Psoas muscle (tissue), 7 donors: ENCODE measurements at regions not wholly inside any gene's neighbourhood (a gene's known extent, or its start where the extent isn't known, plus 50 kb on each side); places are given as distances from the start of the nearest gene placed in this dataset.

Source experiments
- ATAC-seq, 4 donors: fragments of 200-7000 bp; cut with Tn5 transposase; one replicate each; pipeline ENCODE4 v1.9.1; 2020; ENCODE audit warnings: moderate library complexity in 3 of 4, mild to moderate bottlenecking in 2 of 4
- DNase-seq, 2 donors: peaks; one replicate each; pipeline ENCODE4 v3.0.0-alpha.2; 2020
- H3K27ac ChIP-seq: fragments of 200-600 bp; one replicate; pipeline ENCODE4 v1.8.0; 2022
- H3K27me3 ChIP-seq, 3 donors: fragments of 200-600 bp in 1 of 3; one replicate each; pipeline versions ENCODE4 v1.6.1 to v1.8.0; 2013 to 2022; ENCODE audit warnings: low read length in 2 of 3, mild to moderate bottlenecking in 2 of 3, moderate library complexity in 1 of 3; ENCODE audit not compliant: insufficient read depth in 3 of 3
- H3K36me3 ChIP-seq, 2 donors: fragments of 200-600 bp in 1 of 2; one replicate each; pipeline versions ENCODE4 v1.6.1 to v1.8.0; 2013 to 2022; ENCODE audit warnings: low read depth in 1 of 2, mild to moderate bottlenecking in 1 of 2, moderate library complexity in 1 of 2; ENCODE audit not compliant: insufficient read depth in 1 of 2
- H3K4me1 ChIP-seq: fragments of 200-600 bp; one replicate; pipeline ENCODE4 v1.8.0; 2022
- H3K4me3 ChIP-seq: fragments of 200-600 bp; one replicate; pipeline ENCODE4 v1.8.0; 2022; ENCODE audit warnings: mild to moderate bottlenecking
- H3K9me3 ChIP-seq: fragments of 200-600 bp; one replicate; pipeline ENCODE4 v1.8.0; 2022
- WGBS, 3 donors: extraction: QIAGEN DNeasy Blood & Tissue Kit; methylation state at CpG; one replicate each; pipeline versions ENCODE4 v1.1.6 to v1.1.7; 2013; 5-methylcytosine and 5-hydroxymethylcytosine counted together
- intact Hi-C, 2 donors: fragments of 100-400 bp; cut with DNase I; formaldehyde crosslinking; loops; one replicate each; pipeline versions ENCODE4 v1.11.0 to v1.14.2; 2022
- TF ChIP-seq, protein P1 (sequence below): fragments of 200-600 bp; IDR thresholded peaks from one replicate; pipeline ENCODE4 v1.8.0; 2022; ENCODE audit warnings: antibody characterized with exemption
- donor health status: healthy with polysubstance abuse.
- donor health status: DM: no; HTN: no; CAD: no; lungs with moderate emphysema.
- donor health status: Bipolar disorder and iron deficiency.
- donor health status: healthy.
- donor health status: DM: yes; HTN: yes; CAD: no.
- donor health status: DM: no; HTN: no; CAD: no.
- donor health status: DM: yes; HTN: yes; CAD: no.

DNA sequence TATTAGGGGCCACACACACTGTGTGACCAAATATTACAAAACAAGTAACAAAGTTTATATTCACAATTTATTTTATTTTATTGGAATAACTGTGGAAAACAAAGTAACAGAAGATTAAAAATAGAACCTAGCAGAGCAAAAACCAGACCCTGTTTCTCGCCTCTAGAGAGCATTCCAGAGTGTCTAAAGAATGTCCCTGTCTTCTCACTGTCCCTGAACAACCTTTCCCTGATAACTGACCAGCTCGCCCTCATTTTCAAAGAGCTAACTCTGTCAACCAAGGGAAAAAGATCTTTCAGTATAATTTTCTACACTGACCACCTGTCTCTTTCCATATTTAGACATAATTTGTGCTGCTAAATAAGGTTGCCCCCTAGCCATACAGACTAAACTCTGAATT is 646.9 kb downstream of the USP25 start:
- Histone ChIP-seq H3K27me3 (no peaks in the 10 kb centered on the region), H3K4me3 (no peak overlapping the region), H3K36me3 (no peaks in the 10 kb centered on the region), H3K4me1 (peaks cover 29% of the 10 kb centered on the region), H3K27ac (peak overlapping the region; percentile 73), H3K9me3 (no peaks in the 10 kb centered on the region)
- intact Hi-C loops = loop anchor here in 1 of 2 donors (5.0 kb wide), 1 partner anchor 41 kb away; no protein-coding TSS in a partner anchor
- TF ChIP-seq, protein P1, sequence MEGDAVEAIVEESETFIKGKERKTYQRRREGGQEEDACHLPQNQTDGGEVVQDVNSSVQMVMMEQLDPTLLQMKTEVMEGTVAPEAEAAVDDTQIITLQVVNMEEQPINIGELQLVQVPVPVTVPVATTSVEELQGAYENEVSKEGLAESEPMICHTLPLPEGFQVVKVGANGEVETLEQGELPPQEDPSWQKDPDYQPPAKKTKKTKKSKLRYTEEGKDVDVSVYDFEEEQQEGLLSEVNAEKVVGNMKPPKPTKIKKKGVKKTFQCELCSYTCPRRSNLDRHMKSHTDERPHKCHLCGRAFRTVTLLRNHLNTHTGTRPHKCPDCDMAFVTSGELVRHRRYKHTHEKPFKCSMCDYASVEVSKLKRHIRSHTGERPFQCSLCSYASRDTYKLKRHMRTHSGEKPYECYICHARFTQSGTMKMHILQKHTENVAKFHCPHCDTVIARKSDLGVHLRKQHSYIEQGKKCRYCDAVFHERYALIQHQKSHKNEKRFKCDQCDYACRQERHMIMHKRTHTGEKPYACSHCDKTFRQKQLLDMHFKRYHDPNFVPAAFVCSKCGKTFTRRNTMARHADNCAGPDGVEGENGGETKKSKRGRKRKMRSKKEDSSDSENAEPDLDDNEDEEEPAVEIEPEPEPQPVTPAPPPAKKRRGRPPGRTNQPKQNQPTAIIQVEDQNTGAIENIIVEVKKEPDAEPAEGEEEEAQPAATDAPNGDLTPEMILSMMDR = no peak
- DNase-seq (no peak), ATAC-seq (peak; percentile 60 to 75 (median 64))
- 10 to 40% (median 19%) methylated on average over 2 of the region's 2 CpGs for WGBS, 3 donors

DNA sequence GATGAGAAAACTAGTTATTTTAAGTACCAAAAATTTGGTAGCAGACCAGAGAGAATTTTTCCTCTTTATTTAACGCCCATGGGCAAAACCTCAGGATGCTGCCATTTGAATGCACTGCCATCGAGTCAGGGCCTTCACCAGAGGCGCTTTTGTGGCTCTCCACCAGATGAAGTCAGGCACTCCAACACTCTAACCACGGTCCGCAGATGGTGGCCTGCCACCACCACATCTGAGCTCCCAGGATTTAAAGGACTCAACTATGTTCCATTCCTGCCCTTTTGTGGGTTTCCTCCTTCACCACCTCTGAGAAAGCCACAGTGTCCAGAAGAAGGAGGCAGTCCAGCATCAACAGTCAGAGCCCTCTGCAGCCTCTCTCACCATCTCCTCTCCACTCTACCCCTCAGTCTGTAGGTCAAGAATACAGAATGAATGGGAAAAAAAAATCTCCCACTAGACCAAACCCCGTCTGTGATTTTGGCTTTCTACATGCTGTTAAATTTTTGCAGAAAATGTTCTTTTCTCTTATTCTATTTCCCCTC is 647.4 kb downstream of the USP25 start:
- TF ChIP-seq, protein P1 = no peak
- 41 to 62% (median 51%) methylated on average over 6 of the region's 6 CpGs for WGBS, 3 donors
- DNase-seq = no peak

DNA sequence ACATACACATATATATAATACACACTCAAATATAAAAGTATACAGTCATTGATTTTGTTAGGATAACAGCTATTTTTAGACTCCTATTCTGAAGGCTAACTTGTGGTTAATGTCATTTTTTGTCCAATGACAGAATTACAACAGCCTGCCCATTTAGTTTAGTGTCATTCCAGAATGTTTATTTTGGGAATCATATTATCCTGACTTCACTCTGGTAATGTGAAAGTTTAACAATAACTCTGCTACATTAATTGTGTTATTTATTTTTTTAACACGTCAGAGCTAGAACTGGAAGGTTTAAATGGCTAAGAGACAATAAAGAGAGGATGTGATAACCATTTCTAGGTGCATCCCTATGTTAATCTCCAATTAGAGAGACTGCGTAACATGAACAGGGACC is 648.1 kb downstream of the USP25 start:
- 79 to 85% (median 81%) methylated on average over 2 of the region's 2 CpGs for WGBS, 3 donors
- intact Hi-C loops = loop anchor here in 1 of 2 donors (5.0 kb wide), 1 partner anchor 39 kb away; no protein-coding TSS in a partner anchor

More for the DNA sequence above, 647.4 kb downstream of the USP25 start:
- intact Hi-C loops = loop anchor here in 1 of 2 donors (5.0 kb wide), 1 partner anchor 40 kb away; no protein-coding TSS in a partner anchor
- Histone ChIP-seq H3K27me3 (no peaks in the 10 kb centered on the region), H3K9me3 (no peaks in the 10 kb centered on the region), H3K4me1 (peaks cover 29% of the 10 kb centered on the region), H3K4me3 (no peak overlapping the region), H3K27ac (peak overlapping the region; percentile 73), H3K36me3 (no peaks in the 10 kb centered on the region)
- peak; percentile 17 to 49 (median 48) for ATAC-seq

DNA sequence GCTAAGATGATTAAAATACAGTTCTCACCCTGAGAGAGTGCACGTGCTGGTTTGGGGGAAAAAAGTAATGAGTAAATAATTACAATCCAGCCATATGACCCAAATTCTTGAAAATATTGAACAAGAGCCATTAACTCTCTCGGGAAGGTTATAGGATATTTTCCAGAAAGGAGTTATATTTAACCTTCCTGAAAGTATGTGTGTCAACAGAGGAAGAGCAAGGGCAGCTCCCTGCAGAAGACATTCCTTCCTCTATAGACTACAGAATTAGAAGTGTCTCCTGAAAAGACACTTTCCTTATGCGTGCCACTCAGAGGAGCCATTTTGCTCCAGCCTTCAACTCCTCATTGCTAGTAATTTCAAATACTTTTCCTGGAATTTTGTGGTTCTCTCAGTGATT is 648.7 kb downstream of the USP25 start:
- Histone ChIP-seq H3K36me3 (no peaks in the 10 kb centered on the region), H3K4me3 (no peak overlapping the region), H3K27ac (peak overlapping the region; percentile 73), H3K9me3 (no peaks in the 10 kb centered on the region), H3K4me1 (peaks cover 29% of the 10 kb centered on the region), H3K27me3 (no peaks in the 10 kb centered on the region)
- intact Hi-C loops = loop anchor here in 1 of 2 donors (5.0 kb wide), 1 partner anchor 39 kb away; no protein-coding TSS in a partner anchor
- DNase-seq (no peak), ATAC-seq (peak; percentile 43 to 79 (median 60))
- TF ChIP-seq, protein P1 = no peak
- WGBS, 3 donors = 18 to 27% (median 22%) methylated on average over 3 of the region's 3 CpGs

More for the DNA sequence above, 648.1 kb downstream of the USP25 start:
- Histone ChIP-seq H3K36me3 (no peaks in the 10 kb centered on the region), H3K27ac (peak overlapping the region; percentile 73), H3K27me3 (no peaks in the 10 kb centered on the region), H3K4me3 (no peak overlapping the region), H3K9me3 (no peaks in the 10 kb centered on the region), H3K4me1 (peaks cover 29% of the 10 kb centered on the region)
- ATAC-seq (no peak), DNase-seq (no peak)
- TF ChIP-seq, protein P1 = no peak

DNA sequence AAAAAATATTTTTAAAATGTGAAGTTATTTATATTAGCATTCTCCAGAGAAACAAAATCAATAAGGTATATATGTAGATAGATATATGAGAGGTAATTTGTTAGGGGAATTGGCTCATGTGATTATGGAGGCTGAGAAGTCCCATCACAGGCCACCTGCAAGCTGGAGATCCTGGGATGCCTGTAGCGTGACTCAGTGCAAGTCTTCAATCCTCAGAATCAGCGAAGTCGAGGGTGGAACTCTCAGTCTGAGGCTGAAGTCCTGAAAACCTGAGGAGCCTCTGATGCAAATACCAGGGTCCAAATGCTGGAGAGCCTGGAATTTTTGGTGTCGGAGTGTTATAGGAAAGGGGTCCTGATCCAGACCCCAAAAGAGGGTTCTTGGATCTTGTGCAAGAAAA is 658.5 kb downstream of the USP25 start:
- no peak overlapping the region for H3K27ac ChIP-seq
- no peaks in the 10 kb centered on the region for H3K4me1 ChIP-seq
- TF ChIP-seq, protein P1 = no peak
- no peak overlapping the region for H3K4me3 ChIP-seq
- no peaks in the 10 kb centered on the region for H3K9me3 ChIP-seq
- ATAC-seq (no peak), DNase-seq (no peak)
- WGBS, 3 donors = 88 to 97% (median 91%) methylated on average over 4 of the region's 4 CpGs
- intact Hi-C loops = no loop called here
- no peaks in the 10 kb centered on the region for H3K36me3 ChIP-seq
- no peaks in the 10 kb centered on the region for H3K27me3 ChIP-seq
